ENCODE measurements at regions not wholly inside any gene's neighbourhood (a gene's known extent, or its start where the extent isn't known, plus 50 kb on each side); places are given as distances from the start of the nearest gene placed in this dataset.
A peak's percentile ranks its signal among the peaks of the same experiment; 100 is the strongest.

DNA sequence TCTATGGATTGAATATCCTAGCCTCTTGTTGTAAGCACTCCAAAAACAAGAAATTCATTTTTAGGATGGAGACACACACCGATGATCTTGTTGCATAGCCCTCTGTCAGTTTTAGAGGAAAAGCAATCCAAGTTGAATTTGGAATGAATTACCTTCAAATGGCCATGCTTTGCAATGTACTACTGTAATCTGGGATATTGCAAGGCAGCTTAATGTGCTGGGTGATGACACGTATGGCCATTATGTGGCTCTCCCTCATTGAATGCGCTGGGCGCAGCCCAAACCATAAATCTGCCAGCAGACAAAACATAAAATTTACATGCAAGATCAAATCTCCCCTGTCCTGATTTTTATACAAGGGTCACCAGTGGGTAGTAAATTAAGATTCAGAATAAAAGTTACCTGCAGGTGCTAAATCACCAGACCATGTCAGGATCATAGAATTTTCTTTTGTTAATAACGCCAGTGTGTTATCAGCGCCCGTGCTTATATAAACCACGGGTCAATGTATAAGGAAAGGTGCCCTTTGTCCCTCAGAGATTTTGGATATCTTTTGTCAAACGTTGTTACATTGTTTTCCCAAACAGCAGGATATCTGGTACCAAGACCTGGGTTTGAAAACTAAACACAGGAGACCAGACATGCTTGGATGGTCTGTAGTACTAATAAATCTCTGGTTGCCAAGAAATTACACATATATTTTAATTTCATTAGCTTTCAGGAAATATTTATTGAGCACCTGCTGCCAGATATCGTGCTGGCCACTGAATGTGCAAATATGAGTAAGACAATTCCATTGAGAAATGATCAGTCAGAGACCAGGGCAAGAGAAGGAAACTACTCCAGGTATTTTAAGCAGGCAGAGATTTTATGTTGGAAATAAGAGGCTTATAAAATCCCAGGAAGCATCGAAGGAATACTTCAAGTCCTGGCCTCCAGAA, 237.1 kb downstream of the EBLN2 start:
- FAIRE-seq: no peak

DNA sequence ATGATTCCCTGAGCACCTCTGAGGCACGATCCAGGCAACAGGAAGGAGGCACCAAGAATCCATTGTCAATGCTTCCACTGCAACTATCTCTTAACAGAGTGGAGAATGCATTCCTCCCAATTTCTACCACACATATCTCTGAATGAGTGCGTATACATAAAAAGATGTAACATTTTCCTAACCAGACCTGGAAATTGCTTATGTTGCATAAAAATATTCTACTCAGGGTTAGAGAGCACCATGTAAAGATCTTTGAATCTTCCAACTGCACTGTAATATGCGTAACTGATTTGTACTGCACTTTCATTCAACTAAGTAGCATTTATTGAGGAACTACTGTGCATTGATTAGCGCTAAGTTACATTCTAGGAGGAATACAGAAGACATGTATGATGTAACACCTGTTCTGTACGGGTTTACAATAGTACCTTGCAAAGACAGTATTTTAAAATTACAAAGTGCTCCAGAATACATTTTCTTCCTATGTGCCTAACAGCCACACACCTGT, 237.8 kb downstream of the EBLN2 start:
- 1% methylated on average over 5 of the region's 5 CpGs for WGBS (ENCODE audit: insufficient coverage, low coverage, missing lambda C conversion rate)
- no peak for ATAC-seq
- no peak for DNase-seq (ENCODE audit: extremely low read depth in 1 of 4, low spot score in 3 of 4)
- Histone ChIP-seq H3K36me3 (ENCODE audit: control insufficient read depth, insufficient read depth, low read length) (no peaks in the 10 kb centered on the region), H3K9me3 (replicated peaks; ENCODE audit: control insufficient read depth, insufficient read depth, low read depth, low read length) (no peaks in the 10 kb centered on the region), H3K27me3 (ENCODE audit: control insufficient read depth in 2 of 2, insufficient read depth in 2 of 2, low read length in 2 of 2) (peaks cover 0 to 10% of the 10 kb centered on the region in 2 experiments; a peak in 4 of 5 replicates), H3K9me1 (ENCODE audit: control insufficient read depth, insufficient read depth, low read length) (no peaks in the 10 kb centered on the region), H3K79me2 (ENCODE audit: control insufficient read depth, insufficient read depth, low read length) (no peaks in the 10 kb centered on the region), H4K20me1 (replicated peaks; ENCODE audit: control insufficient read depth, insufficient read depth, low read length) (no peaks in the 10 kb centered on the region), H3K4me3 (no peak overlapping the region), H3K4me1 (replicated peaks in 1 of 2; ENCODE audit: control insufficient read depth in 2 of 2, insufficient read depth in 2 of 2, low read length in 2 of 2) (no peaks in the 10 kb centered on the region), H3K4me2 (ENCODE audit: insufficient read depth, low read length) (no peak overlapping the region), H3K9ac (ENCODE audit: insufficient read depth in 1 of 2, low read depth in 2 of 2, low read length in 2 of 2) (no peak overlapping the region), H2AFZ (ENCODE audit: low read depth, low read length) (no peak overlapping the region), H3K27ac (ENCODE audit: extremely low read depth, low read depth, low read length) (no peak overlapping the region)
- intact Hi-C loops (cut with micrococcal nuclease): loop anchor here (10.0 kb wide), 1 partner anchor 194 kb away; no protein-coding TSS in a partner anchor
- FAIRE-seq: no peak
- BruUV-seq (replicated peaks): no TSS peak
- TF ChIP-seq MAFG (tag; conservative IDR thresholded peaks at IDR 0.05) (peak; percentile 42), XRCC4 (IDR thresholded peaks at IDR 0.05; ENCODE audit: extremely low read depth, insufficient read depth, insufficient read length) (no peak), C11orf30 (IDR thresholded peaks at IDR 0.05; ENCODE audit: low read depth) (peak; percentile 21; the same call in 1 of the 2 replicates), ZNF316 (IDR thresholded peaks at IDR 0.05) (peak; percentile 67), MAFF (IDR thresholded peaks at IDR 0.05; ENCODE audit: low read length) (peak; percentile 56), MAFK (IDR thresholded peaks at IDR 0.05; ENCODE audit: low read length) (peak; percentile 48)
- POLR2A ChIA-PET: no interaction called here
- CTCF ChIA-PET (ENCODE audit: low intra/inter-chr PET ratio): no interaction called here
- in situ Hi-C loops (cut with MboI): no loop called here

More for the DNA sequence above, 237.1 kb downstream of the EBLN2 start:
- DNase-seq (ENCODE audit: extremely low read depth in 1 of 4, low spot score in 3 of 4): no peak
- WGBS (ENCODE audit: insufficient coverage, low coverage, missing lambda C conversion rate): under 1% methylated on average over 11 of the region's 11 CpGs
- Histone ChIP-seq H4K20me1 (replicated peaks; ENCODE audit: control insufficient read depth, insufficient read depth, low read length) (no peaks in the 10 kb centered on the region), H3K4me1 (replicated peaks in 1 of 2; ENCODE audit: control insufficient read depth in 2 of 2, insufficient read depth in 2 of 2, low read length in 2 of 2) (no peaks in the 10 kb centered on the region), H3K27ac (ENCODE audit: extremely low read depth, low read depth, low read length) (no peak overlapping the region), H3K79me2 (ENCODE audit: control insufficient read depth, insufficient read depth, low read length) (no peaks in the 10 kb centered on the region), H3K4me2 (ENCODE audit: insufficient read depth, low read length) (no peak overlapping the region), H3K9me1 (ENCODE audit: control insufficient read depth, insufficient read depth, low read length) (no peaks in the 10 kb centered on the region), H3K4me3 (no peak overlapping the region), H3K27me3 (ENCODE audit: control insufficient read depth in 2 of 2, insufficient read depth in 2 of 2, low read length in 2 of 2) (peaks cover 0 to 14% of the 10 kb centered on the region in 2 experiments; a peak in 4 of 5 replicates), H3K36me3 (ENCODE audit: control insufficient read depth, insufficient read depth, low read length) (no peaks in the 10 kb centered on the region), H3K9me3 (replicated peaks; ENCODE audit: control insufficient read depth, insufficient read depth, low read depth, low read length) (no peaks in the 10 kb centered on the region), H2AFZ (ENCODE audit: low read depth, low read length) (no peak overlapping the region), H3K9ac (ENCODE audit: insufficient read depth in 1 of 2, low read depth in 2 of 2, low read length in 2 of 2) (no peak overlapping the region)
- ChIA-PET POLR2A (no interaction called here), CTCF (ENCODE audit: low intra/inter-chr PET ratio) (no interaction called here)
- no TSS peak for BruUV-seq (replicated peaks)
- intact Hi-C loops (cut with micrococcal nuclease): loop anchor here (10.0 kb wide), 1 partner anchor 194 kb away; no protein-coding TSS in a partner anchor
- in situ Hi-C loops (cut with MboI): no loop called here
- TF ChIP-seq MEIS2 (IDR thresholded peaks at IDR 0.05; ENCODE audit: partially characterized antibody) (peak; percentile 8), MCM7 (IDR thresholded peaks at IDR 0.05) (no peak)
- no peak for ATAC-seq

Data from K562 (cell line).